Neural progenitor cell (in vitro differentiated cells): ENCODE measurements at regions not wholly inside any gene's neighbourhood (a gene's known extent, or its start where the extent isn't known, plus 50 kb on each side); places are given as distances from the start of the nearest gene placed in this dataset.

Experiments used
- DNase-seq: peaks from one replicate; pipeline ENCODE4 v3.0.0-alpha.2; 2016; ENCODE audit warnings: low spot score
- H2AFZ ChIP-seq: fragments of 200-600 bp; sonication (generic); replicated peaks from 2 replicates; pipeline ENCODE4 v1.6.1; 2016; ENCODE audit warnings: antibody characterized with exemption
- H3F3A ChIP-seq: fragments of 200-600 bp; sonication (generic); 2 replicates; pipeline ENCODE4 v1.6.1; 2016; ENCODE audit warnings: antibody characterized with exemption, low read depth
- H3K27ac ChIP-seq: fragments of 200-600 bp; sonication (generic); 2 replicates; pipeline ENCODE4 v1.5.1; 2016; ENCODE audit warnings: mild to moderate bottlenecking
- H3K27me3 ChIP-seq: fragments of 200-600 bp; sonication (generic); 2 replicates; pipeline ENCODE4 v1.6.1; 2016; ENCODE audit warnings: mild to moderate bottlenecking, moderate library complexity
- H3K36me3 ChIP-seq: fragments of 200-600 bp; sonication (generic); 2 replicates; pipeline ENCODE4 v1.5.1; 2016
- H3K4me1 ChIP-seq: fragments of 200-600 bp; sonication (generic); 2 replicates; pipeline ENCODE4 v1.6.1; 2016; ENCODE audit warnings: mixed run types
- H3K4me2 ChIP-seq: fragments of 200-600 bp; sonication (generic); 2 replicates; pipeline ENCODE4 v1.6.1; 2016
- H3K4me3 ChIP-seq: fragments of 200-600 bp; sonication (generic); 2 replicates; pipeline ENCODE4 v1.5.1; 2016
- H3K79me2 ChIP-seq: fragments of 200-600 bp; sonication (generic); 2 replicates; pipeline ENCODE4 v1.6.1; 2016; ENCODE audit warnings: low read depth
- H3K9ac ChIP-seq: fragments of 200-600 bp; sonication (generic); 2 replicates; pipeline ENCODE4 v1.6.1; 2016
- H3K9me3 ChIP-seq: fragments of 200-600 bp; sonication (generic); 2 replicates; pipeline ENCODE4 v1.5.1; 2016; ENCODE audit warnings: low read depth
- H4K20me1 ChIP-seq: fragments of 200-600 bp; sonication (generic); 2 replicates; pipeline ENCODE4 v1.6.1; 2016; ENCODE audit warnings: low read depth
- H3K27ac Mint-ChIP-seq: 3 replicates; pipeline ENCODE4 v1.8.0; 2021; ENCODE audit warnings: mixed read lengths
- H3K27me3 Mint-ChIP-seq: 2 replicates; pipeline ENCODE4 v1.8.0; 2022; ENCODE audit warnings: low read depth, mild to moderate bottlenecking, inconsistent platforms, moderate library complexity, mixed read lengths; ENCODE audit not compliant: insufficient read depth
- H3K36me3 Mint-ChIP-seq: 3 replicates; pipeline ENCODE4 v1.8.0; 2021; ENCODE audit warnings: mixed read lengths
- H3K4me1 Mint-ChIP-seq: 3 replicates; pipeline ENCODE4 v1.8.0; 2021; ENCODE audit warnings: mixed read lengths
- H3K4me3 Mint-ChIP-seq: 3 replicates; pipeline ENCODE4 v1.8.0; 2021; ENCODE audit warnings: mild to moderate bottlenecking, moderate library complexity, mixed read lengths
- H3K9me3 Mint-ChIP-seq: 3 replicates; pipeline ENCODE4 v1.8.0; 2020; ENCODE audit warnings: mixed read lengths
- EZH2 ChIP-seq: fragments of 200-600 bp; sonication (generic); IDR thresholded peaks from 2 replicates; pipeline ENCODE4 v1.6.1; 2017; ENCODE audit warnings: antibody characterized with exemption, mild to moderate bottlenecking, moderate library complexity
- EZH2phosphoT487 ChIP-seq: fragments of 200-600 bp; sonication (generic); IDR thresholded peaks from 2 replicates; pipeline ENCODE4 v1.6.1; 2017; ENCODE audit warnings: antibody characterized with exemption
- TF ChIP-seq, protein P1 (sequence below): fragments of 200-600 bp; sonication (generic); IDR thresholded peaks from 2 replicates; pipeline ENCODE4 v1.5.1; 2017; ENCODE audit warnings: antibody characterized with exemption, mild to moderate bottlenecking

DNA sequence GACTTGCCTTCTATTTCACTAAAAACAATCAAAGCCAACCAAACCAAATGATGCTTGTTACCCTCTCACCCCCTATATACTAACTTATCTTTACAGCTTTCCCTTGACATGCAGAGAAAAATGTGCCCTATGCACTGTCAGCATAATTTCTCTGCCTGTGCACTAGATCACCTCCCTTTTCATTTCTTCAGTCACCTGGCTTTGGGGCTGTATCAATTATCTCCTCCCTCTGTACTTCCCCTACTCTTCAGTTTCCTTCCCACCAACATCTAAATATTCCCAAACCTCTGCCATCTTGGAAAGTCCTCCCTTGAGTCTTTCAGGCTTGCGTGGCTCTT, 103.5 kb upstream of the TAPT1 start:
- Mint-ChIP-seq H3K4me1 (peaks cover 11% of the 10 kb centered on the region), H3K27ac (no peak overlapping the region), H3K9me3 (no peaks in the 10 kb centered on the region), H3K36me3 (no peaks in the 10 kb centered on the region), H3K27me3 (no peaks in the 10 kb centered on the region), H3K4me3 (no peak overlapping the region)
- no peak for DNase-seq
- no peaks in the 10 kb centered on the region for H3K4me1 ChIP-seq
- H3K79me2 ChIP-seq: no peaks in the 10 kb centered on the region
- H3K9me3 ChIP-seq: no peaks in the 10 kb centered on the region
- no peaks in the 10 kb centered on the region for H4K20me1 ChIP-seq
- H3K4me2 ChIP-seq: no peak overlapping the region
- no peaks in the 10 kb centered on the region for H3F3A ChIP-seq
- no peaks in the 10 kb centered on the region for H3K36me3 ChIP-seq
- no peaks in the 10 kb centered on the region for H3K27me3 ChIP-seq
- no peak overlapping the region for H2AFZ ChIP-seq
- TF ChIP-seq, protein P1, sequence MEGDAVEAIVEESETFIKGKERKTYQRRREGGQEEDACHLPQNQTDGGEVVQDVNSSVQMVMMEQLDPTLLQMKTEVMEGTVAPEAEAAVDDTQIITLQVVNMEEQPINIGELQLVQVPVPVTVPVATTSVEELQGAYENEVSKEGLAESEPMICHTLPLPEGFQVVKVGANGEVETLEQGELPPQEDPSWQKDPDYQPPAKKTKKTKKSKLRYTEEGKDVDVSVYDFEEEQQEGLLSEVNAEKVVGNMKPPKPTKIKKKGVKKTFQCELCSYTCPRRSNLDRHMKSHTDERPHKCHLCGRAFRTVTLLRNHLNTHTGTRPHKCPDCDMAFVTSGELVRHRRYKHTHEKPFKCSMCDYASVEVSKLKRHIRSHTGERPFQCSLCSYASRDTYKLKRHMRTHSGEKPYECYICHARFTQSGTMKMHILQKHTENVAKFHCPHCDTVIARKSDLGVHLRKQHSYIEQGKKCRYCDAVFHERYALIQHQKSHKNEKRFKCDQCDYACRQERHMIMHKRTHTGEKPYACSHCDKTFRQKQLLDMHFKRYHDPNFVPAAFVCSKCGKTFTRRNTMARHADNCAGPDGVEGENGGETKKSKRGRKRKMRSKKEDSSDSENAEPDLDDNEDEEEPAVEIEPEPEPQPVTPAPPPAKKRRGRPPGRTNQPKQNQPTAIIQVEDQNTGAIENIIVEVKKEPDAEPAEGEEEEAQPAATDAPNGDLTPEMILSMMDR: no peak
- TF ChIP-seq EZH2phosphoT487 (no peak), EZH2 (no peak)
- no peak overlapping the region for H3K9ac ChIP-seq
- no peak overlapping the region for H3K27ac ChIP-seq
- no peak overlapping the region for H3K4me3 ChIP-seq

DNA sequence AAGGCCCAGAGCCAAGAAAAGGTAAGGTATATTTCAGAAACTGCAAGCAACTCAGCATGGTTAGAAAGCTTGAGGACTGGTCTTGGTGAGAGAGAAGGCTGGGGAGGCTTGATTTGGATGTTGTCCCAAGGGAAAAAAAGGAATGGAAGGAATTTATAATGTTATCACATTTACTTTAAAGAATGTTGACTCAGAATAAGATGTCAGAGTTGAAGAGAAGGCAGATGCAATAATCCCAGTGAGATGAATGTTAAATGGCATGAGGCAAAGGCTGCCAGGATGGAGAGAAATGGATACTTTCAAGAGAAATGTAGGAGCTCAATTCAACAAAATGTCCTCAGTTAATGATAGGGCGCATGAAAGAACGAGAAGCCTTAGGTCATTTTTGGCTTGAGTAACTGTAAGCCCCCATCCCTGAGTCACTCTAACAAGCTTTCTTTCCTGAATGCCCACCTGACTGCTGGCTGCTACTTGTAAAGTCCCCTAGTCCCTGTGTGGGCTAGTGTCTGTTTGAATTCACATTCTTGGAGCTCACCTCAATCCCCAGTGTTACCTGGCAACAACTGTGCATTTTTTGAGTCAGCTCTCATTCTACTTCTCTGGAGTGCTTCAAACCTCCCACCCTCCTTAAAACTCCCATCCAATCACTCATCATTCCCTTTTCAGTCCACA, 103.0 kb upstream of the TAPT1 start:
- Histone ChIP-seq H3K79me2 (no peaks in the 10 kb centered on the region), H2AFZ (no peak overlapping the region), H3K27ac (no peak overlapping the region), H3K4me3 (no peak overlapping the region), H3F3A (no peaks in the 10 kb centered on the region), H3K4me1 (no peaks in the 10 kb centered on the region), H3K36me3 (no peaks in the 10 kb centered on the region), H3K9me3 (no peaks in the 10 kb centered on the region), H3K4me2 (no peak overlapping the region), H4K20me1 (no peaks in the 10 kb centered on the region), H3K9ac (no peak overlapping the region), H3K27me3 (no peaks in the 10 kb centered on the region)
- Mint-ChIP-seq H3K4me3 (no peak overlapping the region), H3K9me3 (no peaks in the 10 kb centered on the region), H3K4me1 (peaks cover 11% of the 10 kb centered on the region), H3K27ac (no peak overlapping the region), H3K36me3 (no peaks in the 10 kb centered on the region), H3K27me3 (no peaks in the 10 kb centered on the region)
- TF ChIP-seq EZH2phosphoT487 (no peak), EZH2 (no peak)
- TF ChIP-seq, protein P1: no peak
- DNase-seq: no peak

DNA sequence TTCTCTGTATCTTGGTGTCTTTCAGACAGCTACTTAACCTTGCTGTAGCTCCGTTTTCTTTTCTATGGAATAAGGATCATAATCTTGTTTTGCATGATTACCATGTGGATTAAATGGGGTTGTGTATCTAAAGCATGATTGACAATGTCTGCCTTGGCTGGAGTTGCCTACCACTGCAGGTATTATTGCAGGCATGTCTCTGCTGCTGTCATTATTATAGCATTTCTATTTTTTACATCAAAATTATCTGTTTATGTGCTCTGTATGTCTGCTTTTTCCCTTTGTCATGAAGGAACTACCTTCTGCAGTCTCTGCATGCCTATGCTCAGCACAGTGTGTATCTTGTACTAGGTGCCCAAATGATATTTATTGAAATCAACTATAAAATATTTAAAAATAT, 95.9 kb upstream of the TAPT1 start:
- peaks cover 3% of the 10 kb centered on the region for H3K27me3 Mint-ChIP-seq
- H3K4me3 ChIP-seq: no peak overlapping the region
- H3K4me2 ChIP-seq: no peak overlapping the region
- no peak overlapping the region for H3K27ac ChIP-seq
- no peak overlapping the region for H2AFZ ChIP-seq
- H3K9me3 ChIP-seq: no peaks in the 10 kb centered on the region
- peaks cover 4% of the 10 kb centered on the region for H3K4me1 Mint-ChIP-seq
- H3K9me3 Mint-ChIP-seq: peaks cover 3% of the 10 kb centered on the region
- H3K79me2 ChIP-seq: no peaks in the 10 kb centered on the region
- no peaks in the 10 kb centered on the region for H3K4me1 ChIP-seq
- no peak overlapping the region for H3K27ac Mint-ChIP-seq
- H3K36me3 Mint-ChIP-seq: peaks cover 4% of the 10 kb centered on the region
- no peaks in the 10 kb centered on the region for H4K20me1 ChIP-seq
- no peaks in the 10 kb centered on the region for H3F3A ChIP-seq
- DNase-seq: no peak
- no peak overlapping the region for H3K9ac ChIP-seq
- no peak overlapping the region for H3K4me3 Mint-ChIP-seq
- no peaks in the 10 kb centered on the region for H3K36me3 ChIP-seq
- no peak for TF ChIP-seq EZH2
- TF ChIP-seq EZH2phosphoT487: no peak
- TF ChIP-seq, protein P1: no peak
- no peaks in the 10 kb centered on the region for H3K27me3 ChIP-seq
